Fibroblast of lung (primary cell): ENCODE measurements at regions not wholly inside any gene's neighbourhood (a gene's known extent, or its start where the extent isn't known, plus 50 kb on each side); places are given as distances from the start of the nearest gene placed in this dataset.

Source experiments
- CTCF ChIP-seq, 2 donors: IDR thresholded peaks in 1 of 2; conservative IDR thresholded peaks in 1 of 2; 1 replicate in 1 of 2; 2 replicates in 1 of 2; pipeline ENCODE4 v1.5.1; 2011 to 2012; ENCODE audit warnings: low read length in 2 of 2, control low read depth in 1 of 2, inconsistent platforms in 1 of 2, low read depth in 1 of 2, mild to moderate bottlenecking in 1 of 2
- EZH2 ChIP-seq: IDR thresholded peaks from 2 replicates; pipeline ENCODE4 v1.5.1; 2012; ENCODE audit warnings: low read length, control low read depth, mild to moderate bottlenecking; ENCODE audit errors: missing control alignments

GRCh38 chr5:135137146-135137915 lies 103.3 kb upstream of the PITX1 start:
- TF ChIP-seq CTCF (conservative IDR thresholded peaks at IDR 0.05 in 1 of 2, IDR thresholded peaks at IDR 0.05 in 1 of 2; ENCODE audit: low read depth in 1 of 2, low read length in 2 of 2) (no peak), EZH2 (no peak)
